ENCODE measurements at regions not wholly inside any gene's neighbourhood (a gene's known extent, or its start where the extent isn't known, plus 50 kb on each side); places are given as distances from the start of the nearest gene placed in this dataset.

GRCh38 chr1:184226100-184226487, 160.7 kb upstream of the C1orf21 start:
- Histone ChIP-seq H4K20me1 (ENCODE audit: control insufficient read depth, insufficient read depth) (no peaks in the 10 kb centered on the region), H3K79me2 (ENCODE audit: control insufficient read depth, insufficient read depth, low read length) (no peaks in the 10 kb centered on the region), H3K27ac (ENCODE audit: control insufficient read depth, insufficient read depth) (no peak overlapping the region), H3K9ac (ENCODE audit: control insufficient read depth, insufficient read depth, low read length) (no peak overlapping the region), H3K4me2 (ENCODE audit: control insufficient read depth, insufficient read depth) (no peak overlapping the region), H2AFZ (ENCODE audit: control insufficient read depth, low read depth, low read length) (no peak overlapping the region), H3K36me3 (ENCODE audit: control insufficient read depth in 2 of 2, insufficient read depth in 2 of 2, low read length in 1 of 2) (no peaks in the 10 kb centered on the region), H3K4me3 (no peak overlapping the region), H3K27me3 (replicated peaks in 1 of 2; ENCODE audit: control insufficient read depth in 2 of 2, insufficient read depth in 2 of 2, low read length in 1 of 2) (peaks cover 0 to 5% of the 10 kb centered on the region in 2 experiments; a peak in 1 of 4 replicates), H3K4me1 (ENCODE audit: control insufficient read depth, insufficient read depth, low read length) (no peaks in the 10 kb centered on the region), H3K9me3 (replicated peaks; ENCODE audit: control insufficient read depth, insufficient read depth, low read length) (no peaks in the 10 kb centered on the region)
- ChIA-PET POLR2A (no interaction called here), CTCF (interaction anchor here (0.9 to 6.7 kb wide), 2 partner anchors 88 to 150 kb away, joined by 4 to 82 read pairs; no protein-coding TSS in a partner anchor), RAD21 (ENCODE audit: unreplicated experiment) (interaction anchor here (2.2 kb wide), 1 partner anchor 150 kb away, joined by 12 read pairs; no protein-coding TSS in a partner anchor), SMC1A (ENCODE audit: uncharacterized antibody, unreplicated experiment) (no interaction called here)
- DNase-seq (ENCODE audit: low read depth, low spot score) (no peak), FAIRE-seq (no peak), ATAC-seq (no peak)
- no TSS peak for BruUV-seq (replicated peaks)
- 79% methylated on average over 15 of the region's 15 CpGs for WGBS (ENCODE audit: insufficient coverage, insufficient replicate concordance, low lambda C conversion rate, missing lambda C conversion rate)
- in situ Hi-C loops (cut with MboI), result loop anchor here (10.0 kb wide), 1 partner anchor 571 kb away; the partner anchor contains the start of gene APOBEC4
- TF ChIP-seq ASH2L (IDR thresholded peaks at IDR 0.05; ENCODE audit: borderline replicate concordance, low read depth), result no peak
- TF ChIP-seq KAT2A (conservative IDR thresholded peaks at IDR 0.05; ENCODE audit: control insufficient read depth, low read depth, low read length), result no peak
- TF ChIP-seq ZNF592 (IDR thresholded peaks at IDR 0.05), result no peak
- intact Hi-C loops (cut with micrococcal nuclease; ENCODE audit: unreplicated experiment), result loop anchor here (10.0 kb wide), 1 partner anchor 439 kb away; no protein-coding TSS in a partner anchor

Data from GM12878 (cell line).